ENCODE measurements at regions not wholly inside any gene's neighbourhood (a gene's known extent, or its start where the extent isn't known, plus 50 kb on each side); places are given as distances from the start of the nearest gene placed in this dataset.

GRCh38 chr18:63042351-63042750 is 277.2 kb downstream of the BCL2 start:
- in situ Hi-C loops (cut with MboI), result no loop called here
- BruUV-seq (replicated peaks), result no TSS peak
- Histone ChIP-seq H3K4me3 (no peak overlapping the region), H3K27ac (ENCODE audit: extremely low read depth, low read depth, low read length) (no peak overlapping the region), H3K36me3 (ENCODE audit: control insufficient read depth, insufficient read depth, low read length) (no peaks in the 10 kb centered on the region), H3K4me1 (replicated peaks in 1 of 2; ENCODE audit: control insufficient read depth in 2 of 2, insufficient read depth in 2 of 2, low read length in 2 of 2) (no peaks in the 10 kb centered on the region), H2AFZ (ENCODE audit: low read depth, low read length) (no peak overlapping the region), H3K9ac (ENCODE audit: insufficient read depth in 1 of 2, low read depth in 2 of 2, low read length in 2 of 2) (no peak overlapping the region), H3K79me2 (ENCODE audit: control insufficient read depth, insufficient read depth, low read length) (no peaks in the 10 kb centered on the region), H3K9me3 (replicated peaks; ENCODE audit: control insufficient read depth, insufficient read depth, low read depth, low read length) (no peaks in the 10 kb centered on the region), H3K9me1 (ENCODE audit: control insufficient read depth, insufficient read depth, low read length) (no peaks in the 10 kb centered on the region), H3K4me2 (ENCODE audit: insufficient read depth, low read length) (no peak overlapping the region), H4K20me1 (replicated peaks; ENCODE audit: control insufficient read depth, insufficient read depth, low read length) (no peaks in the 10 kb centered on the region), H3K27me3 (ENCODE audit: control insufficient read depth in 2 of 2, insufficient read depth in 2 of 2, low read length in 2 of 2) (peaks cover 0 to 5% of the 10 kb centered on the region in 2 experiments; a peak in 2 of 5 replicates)
- POLR2A ChIA-PET, result interaction anchor here (0.8 kb wide), 1 partner anchor 20 kb away, joined by 3 read pairs; no protein-coding TSS in a partner anchor
- no peak for TF ChIP-seq KLF16 (IDR thresholded peaks at IDR 0.05)
- TF ChIP-seq, protein P1, sequence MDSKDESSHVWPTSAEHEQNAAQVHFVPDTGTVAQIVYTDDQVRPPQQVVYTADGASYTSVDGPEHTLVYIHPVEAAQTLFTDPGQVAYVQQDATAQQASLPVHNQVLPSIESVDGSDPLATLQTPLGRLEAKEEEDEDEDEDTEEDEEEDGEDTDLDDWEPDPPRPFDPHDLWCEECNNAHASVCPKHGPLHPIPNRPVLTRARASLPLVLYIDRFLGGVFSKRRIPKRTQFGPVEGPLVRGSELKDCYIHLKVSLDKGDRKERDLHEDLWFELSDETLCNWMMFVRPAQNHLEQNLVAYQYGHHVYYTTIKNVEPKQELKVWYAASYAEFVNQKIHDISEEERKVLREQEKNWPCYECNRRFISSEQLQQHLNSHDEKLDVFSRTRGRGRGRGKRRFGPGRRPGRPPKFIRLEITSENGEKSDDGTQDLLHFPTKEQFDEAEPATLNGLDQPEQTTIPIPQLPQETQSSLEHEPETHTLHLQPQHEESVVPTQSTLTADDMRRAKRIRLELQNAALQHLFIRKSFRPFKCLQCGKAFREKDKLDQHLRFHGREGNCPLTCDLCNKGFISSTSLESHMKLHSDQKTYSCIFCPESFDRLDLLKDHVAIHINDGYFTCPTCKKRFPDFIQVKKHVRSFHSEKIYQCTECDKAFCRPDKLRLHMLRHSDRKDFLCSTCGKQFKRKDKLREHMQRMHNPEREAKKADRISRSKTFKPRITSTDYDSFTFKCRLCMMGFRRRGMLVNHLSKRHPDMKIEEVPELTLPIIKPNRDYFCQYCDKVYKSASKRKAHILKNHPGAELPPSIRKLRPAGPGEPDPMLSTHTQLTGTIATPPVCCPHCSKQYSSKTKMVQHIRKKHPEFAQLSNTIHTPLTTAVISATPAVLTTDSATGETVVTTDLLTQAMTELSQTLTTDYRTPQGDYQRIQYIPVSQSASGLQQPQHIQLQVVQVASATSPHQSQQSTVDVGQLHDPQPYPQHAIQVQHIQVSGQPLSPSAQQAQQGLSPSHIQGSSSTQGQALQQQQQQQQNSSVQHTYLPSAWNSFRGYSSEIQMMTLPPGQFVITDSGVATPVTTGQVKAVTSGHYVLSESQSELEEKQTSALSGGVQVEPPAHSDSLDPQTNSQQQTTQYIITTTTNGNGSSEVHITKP (IDR thresholded peaks at IDR 0.05; ENCODE audit: partially characterized antibody), result no peak
- TF ChIP-seq HMGXB4 (CRISPR knock-in tag; IDR thresholded peaks at IDR 0.05), result no peak
- no peak for TF ChIP-seq EHMT2 (IDR thresholded peaks at IDR 0.05)
- TF ChIP-seq ZNF311 (CRISPR knock-in tag; IDR thresholded peaks at IDR 0.05), result no peak
- no peak for TF ChIP-seq WHSC1 (IDR thresholded peaks at IDR 0.05; ENCODE audit: low read length)
- TF ChIP-seq MYNN (IDR thresholded peaks at IDR 0.05), result no peak
- TF ChIP-seq MYNN (CRISPR knock-in tag; IDR thresholded peaks at IDR 0.05), result no peak
- no peak for TF ChIP-seq ZNF174 (CRISPR knock-in tag; IDR thresholded peaks at IDR 0.05)
- no peak for TF ChIP-seq CBX3 (IDR thresholded peaks at IDR 0.05; ENCODE audit: borderline replicate concordance in 1 of 2, low read length in 2 of 2)
- TF ChIP-seq OTX1 (CRISPR knock-in tag; IDR thresholded peaks at IDR 0.05), result no peak
- CTCF ChIA-PET (ENCODE audit: low intra/inter-chr PET ratio), result no interaction called here
- intact Hi-C loops (cut with micrococcal nuclease), result no loop called here
- no peak for FAIRE-seq
- ATAC-seq, result no peak
- DNase-seq (ENCODE audit: extremely low read depth in 1 of 4, low spot score in 3 of 4), result no peak
